ENCODE measurements at regions not wholly inside any gene's neighbourhood (a gene's known extent, or its start where the extent isn't known, plus 50 kb on each side); places are given as distances from the start of the nearest gene placed in this dataset.

DNA sequence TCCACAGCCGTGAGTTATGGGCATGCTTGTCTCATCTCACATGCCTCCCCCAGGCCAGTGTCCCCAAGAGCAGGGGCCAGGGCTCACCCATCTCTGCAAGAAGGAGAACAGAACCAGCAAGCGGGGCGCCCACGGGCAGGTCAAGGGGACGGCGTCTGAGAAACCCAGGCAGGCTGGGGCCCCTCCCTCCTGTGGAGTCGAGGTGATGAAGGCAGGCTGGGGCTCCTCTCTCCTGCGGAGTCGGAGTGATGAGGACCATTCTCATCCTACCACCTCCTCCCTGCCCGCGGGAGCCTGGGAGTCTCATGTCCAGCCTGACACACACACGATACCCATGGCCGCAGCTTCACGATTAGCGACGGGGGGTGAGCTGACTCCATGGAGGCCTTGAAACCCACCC, 141.9 kb downstream of the CTTN start:
- no peak for TF ChIP-seq EZH2 (IDR thresholded peaks at IDR 0.05; ENCODE audit: borderline replicate concordance, low read depth, low read length, severe bottlenecking)
- TF ChIP-seq, protein P1, sequence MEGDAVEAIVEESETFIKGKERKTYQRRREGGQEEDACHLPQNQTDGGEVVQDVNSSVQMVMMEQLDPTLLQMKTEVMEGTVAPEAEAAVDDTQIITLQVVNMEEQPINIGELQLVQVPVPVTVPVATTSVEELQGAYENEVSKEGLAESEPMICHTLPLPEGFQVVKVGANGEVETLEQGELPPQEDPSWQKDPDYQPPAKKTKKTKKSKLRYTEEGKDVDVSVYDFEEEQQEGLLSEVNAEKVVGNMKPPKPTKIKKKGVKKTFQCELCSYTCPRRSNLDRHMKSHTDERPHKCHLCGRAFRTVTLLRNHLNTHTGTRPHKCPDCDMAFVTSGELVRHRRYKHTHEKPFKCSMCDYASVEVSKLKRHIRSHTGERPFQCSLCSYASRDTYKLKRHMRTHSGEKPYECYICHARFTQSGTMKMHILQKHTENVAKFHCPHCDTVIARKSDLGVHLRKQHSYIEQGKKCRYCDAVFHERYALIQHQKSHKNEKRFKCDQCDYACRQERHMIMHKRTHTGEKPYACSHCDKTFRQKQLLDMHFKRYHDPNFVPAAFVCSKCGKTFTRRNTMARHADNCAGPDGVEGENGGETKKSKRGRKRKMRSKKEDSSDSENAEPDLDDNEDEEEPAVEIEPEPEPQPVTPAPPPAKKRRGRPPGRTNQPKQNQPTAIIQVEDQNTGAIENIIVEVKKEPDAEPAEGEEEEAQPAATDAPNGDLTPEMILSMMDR (IDR thresholded peaks at IDR 0.05; ENCODE audit: borderline replicate concordance, extremely low read depth, low read length, poor library complexity, severe bottlenecking), result no peak
